CD4-positive, alpha-beta memory T cell (primary cell): ENCODE measurements at regions not wholly inside any gene's neighbourhood (a gene's known extent, or its start where the extent isn't known, plus 50 kb on each side); places are given as distances from the start of the nearest gene placed in this dataset.

Experiments
- CTCF ChIA-PET: fragments of 350-600 bp; sonication (Branson Sonifier 250); formaldehyde crosslinking; loops from one replicate; lab custom pipeline; 2021; ENCODE audit warnings: inconsistent platforms; ENCODE audit not compliant: partially characterized antibody; lab: Charles Lee
- POLR2A ChIA-PET: fragments of 350-600 bp; sonication (Branson Sonifier 250); formaldehyde crosslinking; loops from one replicate; lab custom pipeline; 2021; ENCODE audit not compliant: partially characterized antibody; lab: Charles Lee
- DNase-seq, 5 donors: peaks; one replicate each; pipeline versions ENCODE4 v3.0.0 to v3.0.0-alpha.2; 2020 to 2022; ENCODE audit warnings: mixed read lengths in 1 of 5
- H3K27ac ChIP-seq: one replicate; pipeline ENCODE4 v1.7.0; 2013; ENCODE audit warnings: low read depth, low read length
- H3K27me3 ChIP-seq: 2 replicates; pipeline ENCODE4 v1.7.0; 2013; ENCODE audit warnings: mild to moderate bottlenecking, low read length, moderate library complexity; ENCODE audit not compliant: insufficient read depth
- H3K36me3 ChIP-seq: 2 replicates; pipeline ENCODE4 v1.7.0; 2013; ENCODE audit warnings: mild to moderate bottlenecking, low read length, moderate library complexity; ENCODE audit not compliant: insufficient read depth
- H3K4me1 ChIP-seq: 2 replicates; pipeline ENCODE4 v1.7.0; 2013; ENCODE audit warnings: mild to moderate bottlenecking, low read length, moderate library complexity; ENCODE audit not compliant: insufficient read depth
- H3K4me3 ChIP-seq, 2 donors: one replicate each; pipeline ENCODE4 v1.7.0; 2013; ENCODE audit warnings: low read length in 2 of 2, mild to moderate bottlenecking in 1 of 2
- H3K9me3 ChIP-seq, 2 donors: one replicate each; pipeline ENCODE4 v1.7.0; 2013; ENCODE audit warnings: low read length in 2 of 2, control low read depth in 1 of 2; ENCODE audit not compliant: control insufficient read depth in 1 of 2
- H3K27ac Mint-ChIP-seq, 7 donors: one replicate each; pipeline ENCODE4 v1.8.0; 2020 to 2021; ENCODE audit warnings: mixed read lengths in 7 of 7, mild to moderate bottlenecking in 6 of 7, inconsistent platforms in 3 of 7, moderate library complexity in 3 of 7
- H3K27me3 Mint-ChIP-seq, 2 donors: one replicate each; pipeline ENCODE4 v1.8.0; 2020 to 2021; ENCODE audit warnings: mixed read lengths in 2 of 2
- H3K36me3 Mint-ChIP-seq, 2 donors: one replicate each; pipeline ENCODE4 v1.8.0; 2020 to 2021; ENCODE audit warnings: mixed read lengths in 2 of 2, inconsistent platforms in 1 of 2, mild to moderate bottlenecking in 1 of 2
- H3K4me1 Mint-ChIP-seq, 4 donors: one replicate each; pipeline ENCODE4 v1.8.0; 2020 to 2021; ENCODE audit warnings: mixed read lengths in 4 of 4, mild to moderate bottlenecking in 1 of 4
- H3K4me3 Mint-ChIP-seq, 8 donors: one replicate each; pipeline ENCODE4 v1.8.0; 2020 to 2021; ENCODE audit warnings: mixed read lengths in 8 of 8, mild to moderate bottlenecking in 7 of 8, moderate library complexity in 6 of 8, inconsistent platforms in 3 of 8
- H3K9me3 Mint-ChIP-seq, 8 donors: one replicate each; pipeline ENCODE4 v1.8.0; 2020 to 2021; ENCODE audit warnings: mixed read lengths in 8 of 8, mild to moderate bottlenecking in 5 of 8, inconsistent platforms in 3 of 8, moderate library complexity in 1 of 8
- intact Hi-C: fragments of 100-400 bp; cut with micrococcal nuclease; formaldehyde crosslinking; loops from one replicate; pipeline ENCODE4 v1.15.1; 2023

- Histone ChIP-seq H3K27me3 (no peaks in the 10 kb centered on the region), H3K36me3 (no peaks in the 10 kb centered on the region), H3K4me1 (peaks cover 5% of the 10 kb centered on the region), H3K4me3 (no peak overlapping the region), H3K9me3 (no peaks in the 10 kb centered on the region), H3K27ac (no peak overlapping the region)
- DNase-seq: peak in 3 of 5 donors; percentile 11 to 65 (median 19)
- intact Hi-C loops: no loop called here
- Mint-ChIP-seq H3K9me3 (peaks cover 0 to 3% (median 0%) of the 10 kb centered on the region in 8 donors), H3K27ac (peak overlapping the region in 3 of 7 donors; percentile 53 to 67 (median 63)), H3K27me3 (no peaks in the 10 kb centered on the region), H3K4me3 (peak overlapping the region in 3 of 8 donors; percentile 1 to 29 (median 1)), H3K4me1 (peaks cover 8 to 20% (median 15%) of the 10 kb centered on the region in 4 donors), H3K36me3 (no peaks in the 10 kb centered on the region)
- ChIA-PET POLR2A (no interaction called here), CTCF (no interaction called here)
Observed at GRCh38 chr4:11505221-11505971, 76.7 kb upstream of the HS3ST1 start.

DNA sequence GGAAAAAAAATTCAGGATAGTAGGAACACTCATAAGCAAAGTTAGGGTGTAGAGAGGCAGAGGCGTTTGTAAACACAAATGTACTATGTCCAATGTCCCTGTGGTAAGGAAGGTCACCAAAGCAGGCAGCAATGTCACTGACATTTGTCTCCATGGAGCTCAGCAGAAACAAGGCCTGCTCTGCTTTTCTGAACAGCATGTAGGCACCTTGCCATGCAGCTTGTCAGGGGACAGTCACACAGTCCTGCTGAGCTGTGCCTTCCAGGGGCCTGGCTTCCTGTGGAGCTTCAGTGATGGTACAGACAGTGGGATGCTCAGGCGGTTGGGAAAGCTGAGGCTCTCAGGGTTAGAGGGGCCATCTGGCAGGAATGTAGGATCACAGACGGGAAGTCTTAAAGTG is 74.5 kb upstream of the HS3ST1 start:
- H3K4me1 ChIP-seq: peaks cover 5% of the 10 kb centered on the region
- no peak overlapping the region for H3K4me3 ChIP-seq
- ChIA-PET POLR2A (no interaction called here), CTCF (interaction anchor here (1.0 kb wide), 1 partner anchor 8 kb away, joined by 4 read pairs; no protein-coding TSS in a partner anchor)
- intact Hi-C loops: no loop called here
- Mint-ChIP-seq H3K27ac (no peak overlapping the region), H3K36me3 (no peaks in the 10 kb centered on the region), H3K27me3 (peaks cover 0 to 3% of the 10 kb centered on the region in 2 donors), H3K9me3 (peaks cover 0 to 3% (median 0%) of the 10 kb centered on the region in 8 donors), H3K4me1 (peaks cover 8 to 20% (median 15%) of the 10 kb centered on the region in 4 donors), H3K4me3 (peak overlapping the region in 1 of 8 donors; percentile 37)
- DNase-seq: no peak
- no peaks in the 10 kb centered on the region for H3K9me3 ChIP-seq
- H3K27me3 ChIP-seq: no peaks in the 10 kb centered on the region
- H3K27ac ChIP-seq: no peak overlapping the region
- H3K36me3 ChIP-seq: no peaks in the 10 kb centered on the region

- intact Hi-C loops: no loop called here
- no peak for DNase-seq
- H3K4me1 Mint-ChIP-seq: no peaks in the 10 kb centered on the region
- ChIA-PET CTCF (no interaction called here), POLR2A (no interaction called here)
- no peaks in the 10 kb centered on the region for H3K36me3 Mint-ChIP-seq
- Histone ChIP-seq H3K4me1 (no peaks in the 10 kb centered on the region), H3K27me3 (no peaks in the 10 kb centered on the region), H3K36me3 (no peaks in the 10 kb centered on the region), H3K9me3 (no peaks in the 10 kb centered on the region), H3K4me3 (no peak overlapping the region), H3K27ac (no peak overlapping the region)
- H3K27me3 Mint-ChIP-seq: peaks cover 4% of the 10 kb centered on the region in 2 donors
- peaks cover 0 to 6% (median 3%) of the 10 kb centered on the region in 8 donors for H3K9me3 Mint-ChIP-seq
- H3K4me3 Mint-ChIP-seq: no peak overlapping the region
- no peak overlapping the region for H3K27ac Mint-ChIP-seq
Observed at GRCh38 chr4:11497972-11498371, 69.3 kb upstream of the HS3ST1 start.

DNA sequence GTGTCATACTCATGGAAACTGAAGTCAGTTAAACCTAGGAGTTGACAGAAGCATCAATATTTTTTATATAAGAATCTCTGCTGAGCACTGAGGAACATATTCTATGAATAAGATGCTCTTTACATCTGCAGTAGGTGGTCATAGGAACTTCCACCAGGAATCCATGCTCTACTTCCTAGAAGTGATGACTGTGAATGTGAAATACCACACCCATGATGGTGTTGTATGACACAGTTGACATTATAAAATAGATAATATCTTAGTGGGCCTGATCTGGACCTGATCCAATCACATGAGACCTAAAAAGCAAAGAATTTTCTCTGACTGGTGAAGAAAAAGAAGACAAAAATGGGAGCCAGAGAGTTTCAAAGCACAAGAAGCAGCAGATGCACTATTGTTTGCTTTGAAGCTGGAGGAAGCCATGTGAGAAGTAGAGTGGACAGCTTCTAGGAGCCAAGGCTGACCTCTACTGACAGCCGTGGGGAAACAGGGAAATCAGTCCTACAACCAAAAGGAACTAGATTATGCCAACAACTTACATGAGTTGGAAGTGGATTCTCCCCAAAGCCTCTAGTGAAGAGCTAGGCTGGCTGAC is 68.6 kb upstream of the HS3ST1 start:
- Histone ChIP-seq H3K4me3 (no peak overlapping the region), H3K9me3 (no peaks in the 10 kb centered on the region), H3K4me1 (no peaks in the 10 kb centered on the region), H3K27ac (no peak overlapping the region), H3K27me3 (no peaks in the 10 kb centered on the region), H3K36me3 (no peaks in the 10 kb centered on the region)
- H3K27me3 Mint-ChIP-seq: peaks cover 4% of the 10 kb centered on the region in 2 donors
- ChIA-PET POLR2A (no interaction called here), CTCF (no interaction called here)
- H3K9me3 Mint-ChIP-seq: peaks cover 0 to 6% (median 3%) of the 10 kb centered on the region in 8 donors
- no peak for DNase-seq
- intact Hi-C loops: no loop called here
- no peaks in the 10 kb centered on the region for H3K4me1 Mint-ChIP-seq
- H3K36me3 Mint-ChIP-seq: no peaks in the 10 kb centered on the region
- no peak overlapping the region for H3K4me3 Mint-ChIP-seq
- no peak overlapping the region for H3K27ac Mint-ChIP-seq

DNA sequence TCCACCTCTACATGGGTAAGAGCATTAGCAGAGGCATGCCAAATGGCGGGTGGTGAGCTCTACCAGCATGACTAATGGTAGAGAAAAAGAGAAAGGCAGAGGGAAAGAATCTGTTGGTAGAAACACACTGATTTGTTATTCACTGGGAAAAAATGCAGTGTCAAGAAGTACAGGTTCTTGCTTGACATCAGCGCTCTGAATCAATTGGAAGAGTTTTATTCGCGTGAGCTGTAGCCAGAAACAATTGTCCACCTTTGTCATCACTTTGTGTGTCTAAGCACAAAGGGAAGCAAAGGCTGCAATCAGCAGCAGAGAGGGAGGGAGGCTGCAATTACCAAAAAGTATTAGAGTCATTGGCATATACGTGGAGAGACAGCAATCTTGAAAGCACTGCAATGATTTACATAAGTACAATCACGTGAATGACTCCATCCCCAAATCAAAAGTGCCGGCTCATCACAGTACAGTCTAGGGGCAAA is 67.7 kb upstream of the HS3ST1 start:
- Mint-ChIP-seq H3K27ac (no peak overlapping the region), H3K4me1 (no peaks in the 10 kb centered on the region), H3K27me3 (peaks cover 4% of the 10 kb centered on the region in 2 donors), H3K4me3 (no peak overlapping the region), H3K36me3 (no peaks in the 10 kb centered on the region), H3K9me3 (peaks cover 0 to 6% (median 3%) of the 10 kb centered on the region in 8 donors)
- Histone ChIP-seq H3K4me1 (no peaks in the 10 kb centered on the region), H3K4me3 (no peak overlapping the region), H3K9me3 (no peaks in the 10 kb centered on the region), H3K27ac (no peak overlapping the region), H3K36me3 (no peaks in the 10 kb centered on the region), H3K27me3 (no peaks in the 10 kb centered on the region)
- DNase-seq: no peak
- intact Hi-C loops: no loop called here
- POLR2A ChIA-PET: interaction anchor here (1.4 kb wide), 1 partner anchor 25 kb away, joined by 3 read pairs; no protein-coding TSS in a partner anchor
- CTCF ChIA-PET: interaction anchor here (0.7 kb wide), 1 partner anchor 72 kb away, joined by 3 read pairs; no protein-coding TSS in a partner anchor

GRCh38 chr4:11495818-11496217 is 67.1 kb upstream of the HS3ST1 start:
- CTCF ChIA-PET: interaction anchor here (0.7 kb wide), 1 partner anchor 71 kb away, joined by 3 read pairs; no protein-coding TSS in a partner anchor

GRCh38 chr4:11495291-11495690 is 66.6 kb upstream of the HS3ST1 start:
- H3K36me3 ChIP-seq: no peaks in the 10 kb centered on the region
- no peaks in the 10 kb centered on the region for H3K9me3 ChIP-seq
- peaks cover 0 to 6% (median 3%) of the 10 kb centered on the region in 8 donors for H3K9me3 Mint-ChIP-seq
- H3K27ac Mint-ChIP-seq: no peak overlapping the region
- no peaks in the 10 kb centered on the region for H3K27me3 ChIP-seq
- H3K27me3 Mint-ChIP-seq: peaks cover 4% of the 10 kb centered on the region in 2 donors
- H3K4me3 Mint-ChIP-seq: no peak overlapping the region
- H3K36me3 Mint-ChIP-seq: no peaks in the 10 kb centered on the region
- H3K4me3 ChIP-seq: no peak overlapping the region
- POLR2A ChIA-PET: interaction anchor here (1.4 kb wide), 1 partner anchor 23 kb away, joined by 3 read pairs; no protein-coding TSS in a partner anchor
- H3K4me1 ChIP-seq: no peaks in the 10 kb centered on the region
- H3K27ac ChIP-seq: no peak overlapping the region
- H3K4me1 Mint-ChIP-seq: peaks cover 0 to 2% (median 1%) of the 10 kb centered on the region in 4 donors
- intact Hi-C loops: no loop called here
- no peak for DNase-seq
- CTCF ChIA-PET: no interaction called here

More at GRCh38 chr4:11495818-11496217, 67.1 kb upstream of the HS3ST1 start:
- Histone ChIP-seq H3K27me3 (no peaks in the 10 kb centered on the region), H3K27ac (no peak overlapping the region), H3K4me1 (no peaks in the 10 kb centered on the region), H3K9me3 (no peaks in the 10 kb centered on the region), H3K36me3 (no peaks in the 10 kb centered on the region), H3K4me3 (no peak overlapping the region)
- Mint-ChIP-seq H3K4me1 (peaks cover 0 to 1% (median under 1%) of the 10 kb centered on the region in 4 donors), H3K36me3 (no peaks in the 10 kb centered on the region), H3K4me3 (no peak overlapping the region), H3K9me3 (peaks cover 0 to 6% (median 3%) of the 10 kb centered on the region in 8 donors), H3K27ac (no peak overlapping the region), H3K27me3 (peaks cover 4% of the 10 kb centered on the region in 2 donors)
- no peak for DNase-seq
- POLR2A ChIA-PET: interaction anchor here (1.4 kb wide), 1 partner anchor 24 kb away, joined by 3 read pairs; no protein-coding TSS in a partner anchor
- intact Hi-C loops: no loop called here
